NCI-H2081 (cell line): ENCODE measurements at regions not wholly inside any gene's neighbourhood (a gene's known extent, or its start where the extent isn't known, plus 50 kb on each side); places are given as distances from the start of the nearest gene placed in this dataset.
"Not testable (repeated sequence)": the region's sequence is repeated elsewhere in the genome, so short reads cannot be mapped to it uniquely, and the experiment has no call there.

Experiments
- DNase-seq, 2 experiments: peaks; one replicate each; lab custom pipeline; 2025; lab: John Stamatoyannopoulos, UW

DNA sequence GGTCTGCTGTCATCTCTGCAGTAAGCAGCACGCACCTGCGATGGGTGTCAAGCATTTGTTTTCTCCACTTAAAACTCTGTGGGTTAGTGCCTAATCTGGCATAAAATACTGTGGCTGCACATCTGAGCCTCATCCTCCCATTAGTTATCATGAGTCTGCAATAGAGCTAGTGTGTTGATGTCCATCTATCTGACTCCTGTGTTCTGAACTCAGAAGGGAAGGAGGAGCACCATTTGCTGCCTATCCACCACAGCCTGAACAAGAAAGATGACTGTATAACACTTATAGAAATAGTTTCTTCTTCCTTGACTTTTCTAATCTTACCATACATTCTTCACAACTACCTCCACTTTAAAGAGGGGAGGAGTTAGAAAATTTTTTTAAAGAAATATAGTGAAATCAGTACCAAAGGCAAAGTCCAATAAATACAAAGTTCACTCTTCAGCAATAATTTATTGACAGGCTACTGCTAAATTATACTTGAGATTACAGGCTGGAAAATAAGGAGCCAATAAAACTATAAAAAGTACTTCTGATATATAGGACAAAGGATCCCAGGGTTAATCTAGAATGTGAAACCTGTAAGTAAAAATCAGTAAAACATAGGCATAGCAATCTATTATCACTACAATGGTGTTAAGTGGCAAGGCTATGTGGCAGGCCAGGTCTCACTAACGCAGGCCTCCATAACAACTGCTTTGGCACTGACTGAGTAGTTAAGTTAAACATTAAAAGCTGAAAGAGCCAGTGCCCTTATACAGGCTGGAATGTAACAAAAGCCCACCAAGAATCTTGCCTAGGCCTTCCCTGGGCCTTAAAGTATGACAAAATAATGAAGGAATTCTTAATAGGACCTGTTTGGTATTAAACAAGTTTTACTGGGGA lies 70.2 kb downstream of the LGALS9C start:
- not testable (repeated sequence) for DNase-seq

DNA sequence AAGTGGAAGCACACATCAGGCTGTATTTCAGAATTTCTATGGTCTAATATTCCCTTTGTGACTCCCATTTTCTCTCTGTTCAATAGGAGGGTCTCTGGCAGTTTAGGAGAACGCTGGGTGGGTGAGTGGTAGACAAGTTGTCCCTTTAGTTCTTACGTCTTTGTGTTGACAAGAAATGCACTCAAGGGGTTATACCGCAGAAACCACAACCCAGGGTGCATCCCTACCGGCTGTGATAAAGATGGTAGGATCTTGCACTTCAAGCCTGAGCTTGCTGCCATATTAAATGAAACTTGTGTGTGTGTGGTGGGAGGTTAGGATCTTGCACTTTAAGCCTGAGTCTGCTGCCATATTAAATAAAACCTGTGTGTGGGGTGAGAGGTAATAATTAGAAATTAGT lies 80.5 kb downstream of the LGALS9C start:
- DNase-seq: not testable (repeated sequence)

DNA sequence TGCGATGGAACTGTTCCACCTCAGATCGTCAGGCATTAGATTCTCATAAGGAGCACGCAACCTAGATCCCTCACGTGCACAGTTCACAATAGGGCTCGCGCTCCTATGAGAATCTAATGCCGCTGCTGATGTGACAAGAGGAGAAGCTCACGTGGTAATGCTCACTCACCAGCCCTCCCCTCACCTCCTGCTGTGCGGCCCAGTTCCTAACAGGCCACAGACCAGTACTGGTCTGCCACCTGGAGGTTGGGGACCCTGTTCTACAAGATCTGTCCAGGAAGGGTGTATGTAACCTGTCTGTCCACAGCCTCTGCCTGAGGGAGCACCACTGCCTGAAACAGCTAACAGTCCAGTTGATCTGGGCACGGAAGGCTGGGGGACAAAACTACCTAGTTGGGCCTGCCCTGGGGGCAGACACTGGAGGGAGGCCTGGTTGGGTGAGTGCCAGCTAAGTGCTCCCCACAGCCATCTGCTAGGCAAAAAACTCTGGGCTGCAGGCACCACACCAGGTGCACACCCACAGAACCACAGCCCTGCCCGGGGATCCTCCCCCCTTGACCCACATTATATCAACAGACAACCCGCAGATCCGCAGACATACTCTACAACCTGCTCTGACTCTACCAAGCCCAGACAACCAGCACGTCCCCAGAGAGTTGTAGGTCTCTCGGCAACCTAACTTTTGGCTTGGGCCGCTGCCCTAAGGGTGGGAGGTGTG lies 80.7 kb downstream of the TBC1D28 start:
- DNase-seq: not testable (repeated sequence)

DNA sequence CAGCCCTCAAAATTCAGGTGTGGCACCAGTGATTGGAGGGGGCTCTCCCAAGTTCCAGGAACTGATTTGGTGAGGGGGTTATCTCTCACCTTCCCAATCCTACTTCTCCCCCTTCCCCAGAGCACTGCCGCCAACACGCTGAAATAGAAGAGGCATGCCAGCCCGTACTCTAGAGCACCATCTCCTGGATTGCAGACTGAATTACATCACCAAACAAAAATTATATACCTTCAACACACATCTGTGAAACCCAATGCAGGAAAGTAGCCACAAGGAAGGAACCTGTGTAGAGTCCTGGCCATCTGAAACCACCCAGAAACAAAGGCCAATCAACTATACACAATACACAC lies 80.1 kb downstream of the TBC1D28 start:
- peak; percentile 19 to 38 for DNase-seq

DNA sequence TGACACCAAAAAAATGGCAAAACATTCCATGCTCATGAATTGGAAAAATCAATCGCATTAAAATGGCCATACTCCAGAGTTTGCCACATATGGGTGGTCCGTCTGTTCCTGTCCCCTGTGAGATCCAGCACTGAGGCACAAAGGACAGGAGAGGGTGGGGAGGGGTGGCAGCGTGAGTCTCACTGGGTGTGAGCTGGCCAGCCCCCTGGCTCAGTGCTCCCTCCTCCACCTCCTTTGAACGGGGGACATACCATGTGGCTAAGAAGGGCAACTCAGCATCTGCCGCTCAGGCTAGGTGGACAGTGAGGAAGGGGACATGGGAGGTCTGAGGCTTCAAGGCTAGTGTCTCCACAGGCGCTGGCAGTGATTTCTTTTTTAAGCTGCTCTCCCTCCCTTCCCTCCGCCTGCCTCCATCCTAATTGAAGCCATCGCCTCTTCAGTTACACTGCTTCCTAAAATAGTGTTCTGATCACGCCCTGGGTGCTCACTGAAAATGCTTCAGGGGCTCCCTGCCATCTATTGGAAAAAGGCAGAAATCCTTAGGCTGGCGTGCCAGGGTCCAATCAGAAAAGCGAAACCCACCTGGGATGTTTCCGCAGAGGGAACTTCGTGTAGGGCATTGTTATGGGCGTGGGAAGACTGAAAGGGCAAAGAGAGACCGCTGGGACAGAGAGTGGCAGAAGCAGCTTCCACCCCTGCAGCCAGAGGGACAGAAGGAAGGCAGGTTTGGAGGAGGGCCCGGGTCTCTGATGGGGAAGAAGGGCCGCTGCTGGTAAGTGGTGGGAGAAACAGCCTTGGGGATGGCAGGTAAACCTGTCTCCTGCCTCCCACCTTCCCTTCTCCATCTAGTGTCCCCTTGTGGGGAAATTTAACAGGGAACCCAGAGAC lies 75.8 kb downstream of the TBC1D28 start:
- DNase-seq: not testable (repeated sequence)

DNA sequence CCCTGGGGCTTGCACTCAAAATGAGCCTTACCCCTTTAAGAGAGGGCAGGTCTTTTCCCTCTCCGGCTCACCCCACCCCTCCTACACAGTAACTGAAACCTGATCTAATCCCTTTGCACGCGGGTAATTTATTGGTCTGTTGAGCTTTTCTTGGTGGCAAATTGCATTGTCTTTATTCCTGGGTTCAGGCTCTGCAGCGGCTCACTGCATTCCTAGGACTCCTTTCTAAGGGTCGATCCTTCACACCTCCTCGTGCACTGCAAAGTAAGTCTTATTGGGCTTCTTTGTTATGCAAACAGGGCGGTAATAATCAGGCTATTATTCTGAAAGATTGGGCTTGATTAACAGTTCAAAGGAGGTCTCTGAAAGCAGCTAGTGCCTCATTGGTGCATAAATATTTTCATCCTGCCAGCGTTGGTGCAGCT lies 74.7 kb downstream of the TBC1D28 start:
- peak in 1 of 2 experiments; percentile 11 for DNase-seq

DNA sequence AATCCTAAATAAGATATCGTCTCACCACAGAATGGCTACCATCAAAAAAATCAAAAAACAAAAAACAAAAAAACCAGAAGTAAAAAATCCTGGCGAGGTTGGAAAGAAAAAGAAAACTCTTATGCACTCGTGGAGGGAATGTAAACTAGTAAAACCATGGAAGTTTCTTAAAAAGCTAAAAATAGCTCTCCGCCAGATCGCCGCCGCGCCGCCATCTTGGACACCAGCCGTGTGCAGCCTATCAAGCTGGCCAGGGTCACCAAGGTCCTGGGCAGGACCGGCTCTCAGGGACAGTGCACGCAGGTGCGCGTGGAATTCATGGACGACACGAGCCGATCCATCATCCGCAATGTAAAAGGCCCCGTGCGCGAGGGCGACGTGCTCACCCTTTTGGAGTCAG lies 71.7 kb downstream of the TBC1D28 start:
- DNase-seq: not testable (repeated sequence)

DNA sequence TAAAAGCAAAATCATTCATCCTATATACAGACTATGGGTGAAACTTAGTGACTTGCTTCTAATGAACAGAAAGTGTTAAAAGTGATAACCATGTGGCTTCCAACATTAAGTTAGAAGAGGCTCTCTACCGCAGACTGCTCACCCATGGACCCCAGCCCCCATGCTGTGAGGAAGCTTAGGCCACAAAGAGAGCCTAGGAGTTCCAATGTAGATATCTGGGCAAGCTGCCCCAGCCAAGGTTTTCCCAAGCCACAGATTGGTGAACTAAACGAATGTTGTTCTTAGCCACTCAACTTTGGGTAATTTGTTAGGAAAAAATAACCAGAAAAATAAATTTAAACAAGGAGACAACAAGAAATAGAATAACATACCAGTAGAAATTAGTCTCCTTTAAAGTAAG lies 70.1 kb downstream of the TBC1D28 start:
- not testable (repeated sequence) for DNase-seq
